Mesothelial cell of epicardium (in vitro differentiated cells): ENCODE measurements at regions not wholly inside any gene's neighbourhood (a gene's known extent, or its start where the extent isn't known, plus 50 kb on each side); places are given as distances from the start of the nearest gene placed in this dataset.
"Not testable (repeated sequence)": the region's sequence is repeated elsewhere in the genome, so short reads cannot be mapped to it uniquely, and the experiment has no call there.

ENCODE experiments used
- DNase-seq, 2 experiments: peaks; one replicate each; pipeline ENCODE4 v3.0.0; 2021; ENCODE audit warnings: low spot score in 2 of 2; ENCODE audit not compliant: unreplicated experiment in 2 of 2
- H3K27ac Mint-ChIP-seq: 2 replicates; pipeline ENCODE4 v1.8.0; 2021; ENCODE audit warnings: mixed read lengths
- H3K27me3 Mint-ChIP-seq: 2 replicates; pipeline ENCODE4 v1.8.0; 2021; ENCODE audit warnings: low read depth, mixed read lengths
- H3K36me3 Mint-ChIP-seq: 2 replicates; pipeline ENCODE4 v1.8.0; 2021; ENCODE audit warnings: mixed read lengths
- H3K4me1 Mint-ChIP-seq: 2 replicates; pipeline ENCODE4 v1.8.0; 2021; ENCODE audit warnings: mixed read lengths
- H3K4me3 Mint-ChIP-seq: 2 replicates; pipeline ENCODE4 v1.8.0; 2021; ENCODE audit warnings: mild to moderate bottlenecking, moderate library complexity, mixed read lengths
- H3K9me3 Mint-ChIP-seq: 2 replicates; pipeline ENCODE4 v1.8.0; 2021; ENCODE audit warnings: mixed read lengths
- CTCF ChIP-seq: fragments of 200-600 bp; sonication (generic); IDR thresholded peaks from one replicate; pipeline ENCODE4 v1.5.0; 2021; ENCODE audit warnings: antibody characterized with exemption; ENCODE audit not compliant: unreplicated experiment

GRCh38 chr7:119963654-119964053 is 309.3 kb upstream of the KCND2 start:
- H3K36me3 Mint-ChIP-seq: no peaks in the 10 kb centered on the region
- no peaks in the 10 kb centered on the region for H3K9me3 Mint-ChIP-seq
- H3K27ac Mint-ChIP-seq: no peak overlapping the region
- peaks cover 14% of the 10 kb centered on the region for H3K4me1 Mint-ChIP-seq
- no peak for DNase-seq
- no peaks in the 10 kb centered on the region for H3K27me3 Mint-ChIP-seq
- H3K4me3 Mint-ChIP-seq: no peak overlapping the region
- no peak for TF ChIP-seq CTCF

DNA sequence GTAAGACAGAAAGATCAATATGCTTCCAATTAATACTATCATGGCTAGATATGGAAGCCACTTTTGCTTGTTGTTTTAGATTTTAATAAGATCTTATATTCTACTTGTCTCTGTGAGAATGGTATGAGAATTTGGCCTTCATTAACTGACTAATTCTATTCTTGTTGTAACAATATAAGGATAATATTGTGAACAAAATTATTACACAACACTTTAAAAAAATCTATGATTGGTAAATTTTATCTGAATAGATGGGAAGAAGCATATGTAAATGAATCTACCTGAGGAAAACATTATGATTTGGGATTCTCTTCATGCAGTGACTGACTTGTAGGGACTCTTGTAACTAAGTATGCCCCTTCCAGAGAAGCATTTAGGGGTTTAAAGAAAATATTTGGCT is 308.9 kb upstream of the KCND2 start:
- Mint-ChIP-seq H3K36me3 (no peaks in the 10 kb centered on the region), H3K9me3 (no peaks in the 10 kb centered on the region), H3K27ac (no peak overlapping the region), H3K4me3 (no peak overlapping the region), H3K4me1 (peaks cover 18% of the 10 kb centered on the region), H3K27me3 (no peaks in the 10 kb centered on the region)
- no peak for DNase-seq
- no peak for TF ChIP-seq CTCF

DNA sequence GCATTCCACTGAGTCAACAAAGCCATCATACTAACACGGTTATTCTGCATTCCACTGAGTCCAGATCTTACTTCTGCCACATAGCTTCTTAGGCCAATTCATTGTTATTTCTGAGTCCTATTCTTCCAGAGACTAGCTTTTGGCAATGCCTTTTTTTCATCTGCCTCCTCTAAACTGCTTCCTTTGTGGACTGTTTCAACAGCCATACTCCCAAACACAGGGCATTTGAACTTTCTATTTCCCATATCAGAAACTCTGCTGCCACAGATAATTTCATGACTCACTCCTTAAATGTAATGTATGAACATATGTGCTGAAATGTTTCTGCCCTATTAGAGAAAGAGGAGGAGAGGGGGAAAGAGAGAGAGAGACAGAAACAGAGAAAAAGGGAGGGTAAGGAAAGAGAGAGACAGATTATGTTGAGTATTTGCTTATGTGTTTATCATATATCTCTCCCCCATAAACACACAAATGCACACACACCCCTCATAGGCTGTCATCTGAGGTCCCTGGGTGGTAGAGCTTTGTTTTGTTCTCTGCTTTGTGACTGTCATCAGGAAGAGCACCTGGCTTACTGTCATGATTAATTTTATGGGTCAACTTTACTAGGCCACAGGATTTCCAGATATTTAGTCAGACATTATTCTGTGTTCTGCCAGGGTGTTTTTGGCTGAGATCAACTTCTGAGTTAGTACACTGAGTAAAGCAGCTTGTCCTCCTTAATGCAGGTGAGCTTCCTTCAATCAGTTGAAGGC is 308.0 kb upstream of the KCND2 start:
- DNase-seq: no peak
- no peaks in the 10 kb centered on the region for H3K36me3 Mint-ChIP-seq
- H3K4me3 Mint-ChIP-seq: no peak overlapping the region
- no peaks in the 10 kb centered on the region for H3K9me3 Mint-ChIP-seq
- no peak for TF ChIP-seq CTCF
- peak overlapping the region; percentile 37 for H3K27ac Mint-ChIP-seq
- H3K27me3 Mint-ChIP-seq: no peaks in the 10 kb centered on the region
- H3K4me1 Mint-ChIP-seq: peaks cover 21% of the 10 kb centered on the region

GRCh38 chr7:119967221-119967620 is 305.8 kb upstream of the KCND2 start:
- H3K36me3 Mint-ChIP-seq: no peaks in the 10 kb centered on the region
- TF ChIP-seq CTCF: no peak
- H3K4me3 Mint-ChIP-seq: no peak overlapping the region
- no peaks in the 10 kb centered on the region for H3K9me3 Mint-ChIP-seq
- no peak overlapping the region for H3K27ac Mint-ChIP-seq
- H3K4me1 Mint-ChIP-seq: peaks cover 27% of the 10 kb centered on the region
- no peaks in the 10 kb centered on the region for H3K27me3 Mint-ChIP-seq
- no peak for DNase-seq

GRCh38 chr7:119968411-119968810 is 304.6 kb upstream of the KCND2 start:
- H3K4me1 Mint-ChIP-seq: peaks cover 27% of the 10 kb centered on the region
- H3K27me3 Mint-ChIP-seq, H3K27ac Mint-ChIP-seq, H3K4me3 Mint-ChIP-seq, DNase-seq, H3K36me3 Mint-ChIP-seq, H3K9me3 Mint-ChIP-seq: not testable (repeated sequence)

GRCh38 chr7:119969054-119969453 is 303.9 kb upstream of the KCND2 start:
- H3K27ac Mint-ChIP-seq: no peak overlapping the region
- no peak overlapping the region for H3K4me3 Mint-ChIP-seq
- no peak for TF ChIP-seq CTCF
- peaks cover 25% of the 10 kb centered on the region for H3K4me1 Mint-ChIP-seq
- no peak for DNase-seq
- H3K9me3 Mint-ChIP-seq: no peaks in the 10 kb centered on the region
- no peaks in the 10 kb centered on the region for H3K27me3 Mint-ChIP-seq
- H3K36me3 Mint-ChIP-seq: no peaks in the 10 kb centered on the region
